SK-N-SH (cell line): ENCODE measurements at regions not wholly inside any gene's neighbourhood (a gene's known extent, or its start where the extent isn't known, plus 50 kb on each side); places are given as distances from the start of the nearest gene placed in this dataset.
"Not testable (repeated sequence)": the region's sequence is repeated elsewhere in the genome, so short reads cannot be mapped to it uniquely, and the experiment has no call there.

Source experiments
- CHD2 ChIP-seq: fragments of 150-350 bp; IDR thresholded peaks from 2 replicates; pipeline ENCODE4 v1.6.1; 2018; ENCODE audit warnings: low read length; ENCODE audit not compliant: partially characterized antibody
- EZH2phosphoT487 ChIP-seq: fragments of 200-600 bp; sonication (generic); IDR thresholded peaks from 2 replicates; pipeline ENCODE4 v1.6.1; 2017; ENCODE audit warnings: low read depth, mixed run types, mild to moderate bottlenecking, antibody characterized with exemption, moderate library complexity, borderline replicate concordance
- JUND ChIP-seq: IDR thresholded peaks from 2 replicates; pipeline ENCODE4 v1.4.0; 2012
- MXI1 ChIP-seq: IDR thresholded peaks from 2 replicates; pipeline ENCODE4 v1.6.1; 2012; ENCODE audit warnings: mild to moderate bottlenecking, low read depth, low read length, improper control_type of control experiment
- NRF1 ChIP-seq: IDR thresholded peaks from 2 replicates; pipeline ENCODE4 v1.6.1; 2012; ENCODE audit warnings: low read depth, mild to moderate bottlenecking, low read length
- POLR2AphosphoS5 ChIP-seq: IDR thresholded peaks from 2 replicates; pipeline ENCODE4 v1.6.1; 2012; ENCODE audit warnings: low read depth, low read length
- RFX5 ChIP-seq: IDR thresholded peaks from 2 replicates; pipeline ENCODE4 v1.6.1; 2012; ENCODE audit warnings: mild to moderate bottlenecking, improper control_type of control experiment, low read length
- SIN3A ChIP-seq: IDR thresholded peaks from 2 replicates; pipeline ENCODE4 v1.6.1; 2012; ENCODE audit warnings: low read depth, mild to moderate bottlenecking, low read length, moderate library complexity, borderline replicate concordance
- SMC3 ChIP-seq: IDR thresholded peaks from 2 replicates; pipeline ENCODE4 v1.6.1; 2012; ENCODE audit warnings: low read depth, low read length, improper control_type of control experiment
- YY1 ChIP-seq: IDR thresholded peaks from 2 replicates; pipeline ENCODE4 v1.4.0; 2012; ENCODE audit warnings: low read depth, mild to moderate bottlenecking
- TF ChIP-seq, protein P1 (sequence below): fragments of 200-600 bp; sonication (generic); IDR thresholded peaks from 2 replicates; pipeline ENCODE4 v1.6.1; 2017; ENCODE audit warnings: antibody characterized with exemption, mild to moderate bottlenecking, moderate library complexity
- TF ChIP-seq, protein P2 (sequence below): IDR thresholded peaks from 2 replicates; pipeline ENCODE4 v1.6.1; 2012; ENCODE audit warnings: mild to moderate bottlenecking, low read depth, low read length, moderate library complexity
- TF ChIP-seq, protein P3 (sequence below): fragments of 150-350 bp; IDR thresholded peaks from 2 replicates; pipeline ENCODE4 v1.6.1; 2017; ENCODE audit warnings: antibody characterized with exemption, low read length, low read depth, borderline replicate concordance
- TF ChIP-seq, protein P4 (sequence below): IDR thresholded peaks from 2 replicates; pipeline ENCODE4 v1.4.0; 2012; ENCODE audit warnings: low read depth, borderline replicate concordance

DNA sequence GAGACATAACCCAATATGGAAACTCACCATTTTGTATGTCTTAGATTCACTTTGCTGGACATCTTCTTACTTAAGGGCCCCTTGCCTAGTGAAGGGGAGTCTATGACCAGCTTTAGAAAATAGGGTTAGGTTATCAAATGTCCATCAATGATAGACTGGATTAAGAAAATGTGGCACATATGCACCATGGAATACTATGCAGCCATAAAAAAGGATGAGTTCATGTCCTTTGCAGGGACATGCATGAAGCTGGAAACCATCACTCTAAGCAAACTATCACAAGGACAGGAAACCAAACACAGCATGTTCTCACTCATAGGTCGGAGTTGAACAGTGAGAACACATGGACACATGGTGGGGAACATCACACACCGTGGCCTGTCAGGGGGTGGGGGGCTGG, 301.8 kb upstream of the TBL1XR1 start:
- TF ChIP-seq, protein P1, sequence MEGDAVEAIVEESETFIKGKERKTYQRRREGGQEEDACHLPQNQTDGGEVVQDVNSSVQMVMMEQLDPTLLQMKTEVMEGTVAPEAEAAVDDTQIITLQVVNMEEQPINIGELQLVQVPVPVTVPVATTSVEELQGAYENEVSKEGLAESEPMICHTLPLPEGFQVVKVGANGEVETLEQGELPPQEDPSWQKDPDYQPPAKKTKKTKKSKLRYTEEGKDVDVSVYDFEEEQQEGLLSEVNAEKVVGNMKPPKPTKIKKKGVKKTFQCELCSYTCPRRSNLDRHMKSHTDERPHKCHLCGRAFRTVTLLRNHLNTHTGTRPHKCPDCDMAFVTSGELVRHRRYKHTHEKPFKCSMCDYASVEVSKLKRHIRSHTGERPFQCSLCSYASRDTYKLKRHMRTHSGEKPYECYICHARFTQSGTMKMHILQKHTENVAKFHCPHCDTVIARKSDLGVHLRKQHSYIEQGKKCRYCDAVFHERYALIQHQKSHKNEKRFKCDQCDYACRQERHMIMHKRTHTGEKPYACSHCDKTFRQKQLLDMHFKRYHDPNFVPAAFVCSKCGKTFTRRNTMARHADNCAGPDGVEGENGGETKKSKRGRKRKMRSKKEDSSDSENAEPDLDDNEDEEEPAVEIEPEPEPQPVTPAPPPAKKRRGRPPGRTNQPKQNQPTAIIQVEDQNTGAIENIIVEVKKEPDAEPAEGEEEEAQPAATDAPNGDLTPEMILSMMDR = not testable (repeated sequence)
- not testable (repeated sequence) for TF ChIP-seq CHD2, POLR2AphosphoS5, JUND, EZH2phosphoT487, NRF1, SIN3A, YY1, RFX5, SMC3, MXI1
- TF ChIP-seq, protein P2, sequence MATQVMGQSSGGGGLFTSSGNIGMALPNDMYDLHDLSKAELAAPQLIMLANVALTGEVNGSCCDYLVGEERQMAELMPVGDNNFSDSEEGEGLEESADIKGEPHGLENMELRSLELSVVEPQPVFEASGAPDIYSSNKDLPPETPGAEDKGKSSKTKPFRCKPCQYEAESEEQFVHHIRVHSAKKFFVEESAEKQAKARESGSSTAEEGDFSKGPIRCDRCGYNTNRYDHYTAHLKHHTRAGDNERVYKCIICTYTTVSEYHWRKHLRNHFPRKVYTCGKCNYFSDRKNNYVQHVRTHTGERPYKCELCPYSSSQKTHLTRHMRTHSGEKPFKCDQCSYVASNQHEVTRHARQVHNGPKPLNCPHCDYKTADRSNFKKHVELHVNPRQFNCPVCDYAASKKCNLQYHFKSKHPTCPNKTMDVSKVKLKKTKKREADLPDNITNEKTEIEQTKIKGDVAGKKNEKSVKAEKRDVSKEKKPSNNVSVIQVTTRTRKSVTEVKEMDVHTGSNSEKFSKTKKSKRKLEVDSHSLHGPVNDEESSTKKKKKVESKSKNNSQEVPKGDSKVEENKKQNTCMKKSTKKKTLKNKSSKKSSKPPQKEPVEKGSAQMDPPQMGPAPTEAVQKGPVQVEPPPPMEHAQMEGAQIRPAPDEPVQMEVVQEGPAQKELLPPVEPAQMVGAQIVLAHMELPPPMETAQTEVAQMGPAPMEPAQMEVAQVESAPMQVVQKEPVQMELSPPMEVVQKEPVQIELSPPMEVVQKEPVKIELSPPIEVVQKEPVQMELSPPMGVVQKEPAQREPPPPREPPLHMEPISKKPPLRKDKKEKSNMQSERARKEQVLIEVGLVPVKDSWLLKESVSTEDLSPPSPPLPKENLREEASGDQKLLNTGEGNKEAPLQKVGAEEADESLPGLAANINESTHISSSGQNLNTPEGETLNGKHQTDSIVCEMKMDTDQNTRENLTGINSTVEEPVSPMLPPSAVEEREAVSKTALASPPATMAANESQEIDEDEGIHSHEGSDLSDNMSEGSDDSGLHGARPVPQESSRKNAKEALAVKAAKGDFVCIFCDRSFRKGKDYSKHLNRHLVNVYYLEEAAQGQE = not testable (repeated sequence)
- TF ChIP-seq, protein P3, sequence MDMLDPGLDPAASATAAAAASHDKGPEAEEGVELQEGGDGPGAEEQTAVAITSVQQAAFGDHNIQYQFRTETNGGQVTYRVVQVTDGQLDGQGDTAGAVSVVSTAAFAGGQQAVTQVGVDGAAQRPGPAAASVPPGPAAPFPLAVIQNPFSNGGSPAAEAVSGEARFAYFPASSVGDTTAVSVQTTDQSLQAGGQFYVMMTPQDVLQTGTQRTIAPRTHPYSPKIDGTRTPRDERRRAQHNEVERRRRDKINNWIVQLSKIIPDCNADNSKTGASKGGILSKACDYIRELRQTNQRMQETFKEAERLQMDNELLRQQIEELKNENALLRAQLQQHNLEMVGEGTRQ = not testable (repeated sequence)
- TF ChIP-seq, protein P4, sequence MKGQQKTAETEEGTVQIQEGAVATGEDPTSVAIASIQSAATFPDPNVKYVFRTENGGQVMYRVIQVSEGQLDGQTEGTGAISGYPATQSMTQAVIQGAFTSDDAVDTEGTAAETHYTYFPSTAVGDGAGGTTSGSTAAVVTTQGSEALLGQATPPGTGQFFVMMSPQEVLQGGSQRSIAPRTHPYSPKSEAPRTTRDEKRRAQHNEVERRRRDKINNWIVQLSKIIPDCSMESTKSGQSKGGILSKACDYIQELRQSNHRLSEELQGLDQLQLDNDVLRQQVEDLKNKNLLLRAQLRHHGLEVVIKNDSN = not testable (repeated sequence)
